Vagina (tissue), 2 donors: ENCODE measurements at regions not wholly inside any gene's neighbourhood (a gene's known extent, or its start where the extent isn't known, plus 50 kb on each side); places are given as distances from the start of the nearest gene placed in this dataset.

Experiments
- DNase-seq, 2 donors: peaks; one replicate each; pipeline ENCODE4 v3.0.0-alpha.2; 2017; ENCODE audit errors: extremely low spot score in 2 of 2
- H3K27ac ChIP-seq: fragments of 200-600 bp; sonication (generic); one replicate; pipeline ENCODE4 v1.5.1; 2019
- H3K27me3 ChIP-seq: fragments of 200-600 bp; sonication (generic); one replicate; pipeline ENCODE4 v1.5.1; 2019
- H3K36me3 ChIP-seq, 2 donors: fragments of 200-600 bp; sonication (generic); one replicate each; pipeline ENCODE4 v1.5.1; 2017 to 2019
- H3K4me1 ChIP-seq: fragments of 200-600 bp; sonication (generic); one replicate; pipeline ENCODE4 v1.5.1; 2019
- H3K4me3 ChIP-seq, 2 donors: fragments of 200-600 bp; sonication (generic); 1 replicate in 1 of 2; 2 replicates in 1 of 2; pipeline ENCODE4 v1.5.1; 2016 to 2019
- H3K9me3 ChIP-seq: fragments of 200-600 bp; sonication (generic); one replicate; pipeline ENCODE4 v1.5.1; 2019
- CTCF ChIP-seq, 3 experiments: fragments of 450-650 bp in 2 of 3; fragments of 200-600 bp in 1 of 3; sonication (generic) in 1 of 3; IDR thresholded peaks; one replicate each; pipeline ENCODE4 v1.5.1; 2017 to 2019; ENCODE audit warnings: antibody characterized with exemption in 3 of 3, mild to moderate bottlenecking in 2 of 3, moderate library complexity in 2 of 3
- POLR2A ChIP-seq, 2 donors: fragments of 450-650 bp; IDR thresholded peaks; one replicate each; pipeline ENCODE4 v1.6.1; 2017; ENCODE audit warnings: antibody characterized with exemption in 2 of 2, mild to moderate bottlenecking in 2 of 2, moderate library complexity in 2 of 2
- POLR2AphosphoS5 ChIP-seq, 2 donors: sonication (generic); formaldehyde crosslinking; IDR thresholded peaks; one replicate each; pipeline ENCODE4 v1.9.0; 2017; ENCODE audit warnings: antibody characterized with exemption in 2 of 2, mild to moderate bottlenecking in 2 of 2, low read depth in 1 of 2; ENCODE audit not compliant: insufficient read depth in 1 of 2
- intact Hi-C: fragments of 100-400 bp; cut with DNase I; formaldehyde crosslinking; loops from one replicate; pipeline ENCODE4 v1.15.1; 2023

DNA sequence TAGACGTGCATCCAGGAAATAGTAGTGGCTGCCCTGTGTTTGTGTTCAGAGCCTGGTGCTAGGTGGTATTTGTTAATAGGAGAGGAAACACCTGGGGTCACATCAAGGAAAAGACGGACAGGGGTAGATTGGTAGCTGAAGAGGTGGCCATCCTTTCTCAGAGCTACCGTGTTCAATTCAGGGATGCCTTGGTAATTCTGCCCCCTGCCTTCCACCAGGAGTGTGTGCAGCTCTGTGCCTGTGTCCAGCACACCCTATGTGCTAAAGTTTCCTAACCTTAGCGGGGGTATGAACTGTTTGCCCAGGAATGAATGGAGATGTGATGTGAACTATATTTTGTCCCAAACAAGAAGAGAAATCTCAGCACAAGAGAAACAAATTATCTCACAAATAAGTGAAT, 174.1 kb upstream of the MPHOSPH6 start:
- intact Hi-C loops, result no loop called here
- Histone ChIP-seq H3K27me3 (no peaks in the 10 kb centered on the region), H3K9me3 (no peaks in the 10 kb centered on the region), H3K36me3 (no peaks in the 10 kb centered on the region), H3K27ac (no peak overlapping the region), H3K4me3 (no peak overlapping the region), H3K4me1 (no peaks in the 10 kb centered on the region)
- DNase-seq, result no peak
- TF ChIP-seq CTCF (IDR thresholded peaks at IDR 0.05) (no peak), POLR2AphosphoS5 (IDR thresholded peaks at IDR 0.05; ENCODE audit: insufficient read depth in 1 of 2, low read depth in 1 of 2) (no peak), POLR2A (IDR thresholded peaks at IDR 0.05) (no peak)

DNA sequence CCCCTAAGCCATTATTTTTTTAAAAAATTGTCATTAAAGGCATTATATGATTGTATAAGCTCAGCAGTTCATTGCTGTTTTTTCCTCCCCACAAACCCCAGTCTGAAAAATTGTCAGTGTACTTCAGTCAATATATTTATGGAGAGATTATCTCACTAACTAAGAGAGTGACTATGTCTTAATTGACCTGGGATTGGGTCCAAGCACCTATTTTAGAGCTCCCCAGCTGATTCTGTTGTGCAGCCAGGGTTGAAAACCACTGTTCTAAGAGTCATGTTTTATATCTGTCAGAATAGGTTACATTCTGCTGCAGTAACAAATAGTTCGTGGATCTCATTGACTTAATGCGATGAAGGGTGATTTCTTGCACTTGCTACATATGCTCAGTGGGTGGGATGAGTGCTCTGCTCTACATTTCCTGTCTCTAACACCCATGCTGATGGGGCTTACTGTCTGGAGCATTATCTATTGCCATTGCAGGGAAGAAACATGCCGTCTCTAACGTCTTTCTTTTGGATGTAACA, 171.2 kb upstream of the MPHOSPH6 start:
- no peak overlapping the region for H3K4me3 ChIP-seq
- H3K27ac ChIP-seq, result no peak overlapping the region
- H3K27me3 ChIP-seq, result no peaks in the 10 kb centered on the region
- no peak for DNase-seq
- no peaks in the 10 kb centered on the region for H3K9me3 ChIP-seq
- intact Hi-C loops, result no loop called here
- no peaks in the 10 kb centered on the region for H3K36me3 ChIP-seq
- TF ChIP-seq CTCF (IDR thresholded peaks at IDR 0.05) (no peak), POLR2A (IDR thresholded peaks at IDR 0.05) (no peak), POLR2AphosphoS5 (IDR thresholded peaks at IDR 0.05; ENCODE audit: insufficient read depth in 1 of 2, low read depth in 1 of 2) (no peak)
- no peaks in the 10 kb centered on the region for H3K4me1 ChIP-seq

- TF ChIP-seq POLR2A (IDR thresholded peaks at IDR 0.05) (no peak), POLR2AphosphoS5 (IDR thresholded peaks at IDR 0.05; ENCODE audit: insufficient read depth in 1 of 2, low read depth in 1 of 2) (no peak), CTCF (IDR thresholded peaks at IDR 0.05) (no peak)
Observed at GRCh38 chr16:82340531-82340930, 170.5 kb upstream of the MPHOSPH6 start.

DNA sequence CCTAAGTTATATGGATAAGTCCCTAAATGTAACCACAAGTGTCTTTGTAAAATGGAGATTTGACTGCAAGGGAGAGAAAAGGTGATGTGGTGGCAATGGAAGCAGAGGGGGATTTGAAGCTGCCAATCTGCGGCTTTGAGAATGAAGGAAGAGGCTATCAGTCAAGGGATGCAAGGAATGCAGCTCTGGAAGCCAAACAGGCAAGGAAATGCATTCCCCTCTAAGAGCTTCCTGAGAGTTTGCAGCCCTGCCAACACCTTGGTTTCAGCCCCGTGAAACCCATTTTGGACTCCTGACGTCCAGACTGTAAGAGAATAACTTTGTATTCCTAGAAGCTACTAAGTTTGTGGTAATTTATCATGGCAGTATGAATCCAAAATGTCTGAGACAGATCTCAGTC, 167.3 kb upstream of the MPHOSPH6 start:
- no peak overlapping the region for H3K4me3 ChIP-seq
- no peaks in the 10 kb centered on the region for H3K36me3 ChIP-seq
- no peak for DNase-seq
- intact Hi-C loops, result no loop called here
- H3K9me3 ChIP-seq, result no peaks in the 10 kb centered on the region
- no peaks in the 10 kb centered on the region for H3K27me3 ChIP-seq
- H3K27ac ChIP-seq, result no peak overlapping the region
- TF ChIP-seq POLR2AphosphoS5 (IDR thresholded peaks at IDR 0.05; ENCODE audit: insufficient read depth in 1 of 2, low read depth in 1 of 2), result no peak
- no peak for TF ChIP-seq POLR2A (IDR thresholded peaks at IDR 0.05)
- no peak for TF ChIP-seq CTCF (IDR thresholded peaks at IDR 0.05)
- no peaks in the 10 kb centered on the region for H3K4me1 ChIP-seq

More at GRCh38 chr16:82340531-82340930, 170.5 kb upstream of the MPHOSPH6 start:
- Histone ChIP-seq H3K27ac (no peak overlapping the region), H3K4me3 (no peak overlapping the region), H3K9me3 (no peaks in the 10 kb centered on the region), H3K4me1 (no peaks in the 10 kb centered on the region), H3K36me3 (no peaks in the 10 kb centered on the region), H3K27me3 (no peaks in the 10 kb centered on the region)
- no peak for DNase-seq
- intact Hi-C loops, result no loop called here

DNA sequence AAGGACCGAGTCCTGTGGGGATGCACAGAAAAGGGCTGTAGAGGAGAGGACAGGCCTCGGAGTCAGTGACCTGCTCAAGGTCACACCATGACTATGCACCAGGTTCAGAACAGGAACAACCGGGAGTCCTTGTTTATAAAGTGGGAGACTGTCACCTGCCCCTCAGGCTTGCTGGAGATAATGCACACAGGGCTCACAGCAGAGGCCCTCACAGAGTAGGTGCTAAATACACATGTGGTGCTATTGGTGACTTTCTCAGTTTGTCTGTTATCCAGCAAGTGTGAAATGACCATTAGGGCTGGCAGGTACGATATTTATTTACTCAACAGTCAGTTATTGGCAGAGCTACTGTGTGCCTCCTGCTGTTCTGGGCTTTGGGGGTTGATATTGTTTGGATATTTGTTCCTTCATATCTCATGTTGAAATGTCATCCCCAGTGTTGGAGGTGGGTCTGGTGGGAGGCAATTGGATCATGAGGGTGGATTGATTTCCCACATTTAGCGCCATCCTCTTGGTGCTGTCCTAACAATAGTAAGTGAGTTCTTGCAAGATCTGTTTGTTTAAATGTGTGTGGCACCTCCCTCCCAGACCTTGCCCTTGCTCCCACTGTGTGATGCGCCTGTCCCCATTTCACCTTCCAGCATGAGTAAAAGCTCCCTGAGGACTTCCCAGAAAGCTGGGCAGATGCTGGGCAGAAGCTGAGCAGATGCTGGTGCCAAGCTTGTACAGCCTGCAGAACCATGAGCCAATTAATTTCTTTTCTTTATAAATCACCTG, 162.1 kb upstream of the MPHOSPH6 start:
- TF ChIP-seq POLR2AphosphoS5 (IDR thresholded peaks at IDR 0.05; ENCODE audit: insufficient read depth in 1 of 2, low read depth in 1 of 2), result no peak
- no peak for TF ChIP-seq POLR2A (IDR thresholded peaks at IDR 0.05)
- no peak for TF ChIP-seq CTCF (IDR thresholded peaks at IDR 0.05)
- DNase-seq, result no peak
- intact Hi-C loops, result no loop called here
- H3K27ac ChIP-seq, result no peak overlapping the region
- H3K9me3 ChIP-seq, result no peaks in the 10 kb centered on the region
- H3K27me3 ChIP-seq, result no peaks in the 10 kb centered on the region
- no peak overlapping the region for H3K4me3 ChIP-seq
- no peaks in the 10 kb centered on the region for H3K4me1 ChIP-seq
- no peaks in the 10 kb centered on the region for H3K36me3 ChIP-seq
